ENCODE measurements at regions not wholly inside any gene's neighbourhood (a gene's known extent, or its start where the extent isn't known, plus 50 kb on each side); places are given as distances from the start of the nearest gene placed in this dataset.
"Not testable (repeated sequence)": the region's sequence is repeated elsewhere in the genome, so short reads cannot be mapped to it uniquely, and the experiment has no call there.

DNA sequence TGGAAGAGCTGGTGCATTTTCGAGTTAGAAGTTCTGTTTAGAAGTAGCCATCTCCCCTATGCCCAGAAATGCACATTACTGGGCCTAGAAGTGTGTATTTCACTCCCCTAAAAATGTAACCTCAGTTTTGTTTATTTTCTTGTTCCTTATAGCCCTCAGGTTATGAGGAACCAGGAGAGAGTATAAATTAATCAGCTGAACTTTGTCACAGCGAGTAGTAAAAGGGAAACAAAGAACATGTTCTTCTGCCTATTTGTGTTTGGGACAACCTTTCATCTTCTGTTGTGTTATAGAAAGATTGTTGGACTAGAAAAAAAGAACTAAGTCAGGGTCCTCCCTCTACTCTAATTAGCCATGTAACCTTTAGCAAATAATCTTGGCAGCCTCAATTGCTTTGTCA is 160.5 kb upstream of the PDE4B start:
- ATAC-seq (no peak), DNase-seq (no peak)
- no peaks in the 10 kb centered on the region for H3K27me3 ChIP-seq
- H3K27ac ChIP-seq: no peak overlapping the region
- H3K36me3 ChIP-seq: no peaks in the 10 kb centered on the region
- no peaks in the 10 kb centered on the region for H3K4me1 ChIP-seq
- H3K9me3 ChIP-seq: no peaks in the 10 kb centered on the region
- WGBS, 4 donors: 89 to 95% (median 91%) methylated on average over 2 of the region's 2 CpGs
- TF ChIP-seq, protein P1, sequence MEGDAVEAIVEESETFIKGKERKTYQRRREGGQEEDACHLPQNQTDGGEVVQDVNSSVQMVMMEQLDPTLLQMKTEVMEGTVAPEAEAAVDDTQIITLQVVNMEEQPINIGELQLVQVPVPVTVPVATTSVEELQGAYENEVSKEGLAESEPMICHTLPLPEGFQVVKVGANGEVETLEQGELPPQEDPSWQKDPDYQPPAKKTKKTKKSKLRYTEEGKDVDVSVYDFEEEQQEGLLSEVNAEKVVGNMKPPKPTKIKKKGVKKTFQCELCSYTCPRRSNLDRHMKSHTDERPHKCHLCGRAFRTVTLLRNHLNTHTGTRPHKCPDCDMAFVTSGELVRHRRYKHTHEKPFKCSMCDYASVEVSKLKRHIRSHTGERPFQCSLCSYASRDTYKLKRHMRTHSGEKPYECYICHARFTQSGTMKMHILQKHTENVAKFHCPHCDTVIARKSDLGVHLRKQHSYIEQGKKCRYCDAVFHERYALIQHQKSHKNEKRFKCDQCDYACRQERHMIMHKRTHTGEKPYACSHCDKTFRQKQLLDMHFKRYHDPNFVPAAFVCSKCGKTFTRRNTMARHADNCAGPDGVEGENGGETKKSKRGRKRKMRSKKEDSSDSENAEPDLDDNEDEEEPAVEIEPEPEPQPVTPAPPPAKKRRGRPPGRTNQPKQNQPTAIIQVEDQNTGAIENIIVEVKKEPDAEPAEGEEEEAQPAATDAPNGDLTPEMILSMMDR (IDR thresholded peaks at IDR 0.05): no peak
- TF ChIP-seq POLR2A (IDR thresholded peaks at IDR 0.05): no peak
- H3K4me3 ChIP-seq: no peak overlapping the region
- intact Hi-C loops (cut with DNase I): no loop called here

DNA sequence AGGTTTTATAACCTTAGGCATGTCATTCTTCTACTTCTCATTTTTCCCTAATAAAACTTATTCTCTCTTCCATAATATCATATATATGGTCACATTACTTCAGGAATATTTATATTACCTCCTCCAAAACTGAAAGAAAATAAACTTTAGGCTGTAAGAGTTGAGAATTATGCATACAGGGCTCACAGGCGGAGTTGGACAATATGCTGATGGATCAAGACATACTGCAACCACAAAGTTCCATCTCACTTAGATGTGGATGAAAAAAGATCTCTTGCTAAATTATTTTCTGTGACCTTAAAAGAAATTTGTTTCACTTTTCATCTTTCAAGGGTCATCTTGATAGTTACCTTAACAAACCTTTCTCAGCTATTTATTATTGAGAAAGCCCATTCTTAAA is 152.6 kb upstream of the PDE4B start:
- WGBS, 4 donors: 95 to 100% (median 97%) methylated on average over 1 of the region's 1 CpG
- H3K9me3 ChIP-seq: peaks cover 0 to 6% (median 0%) of the 10 kb centered on the region in 12 donors
- no peak overlapping the region for H3K27ac ChIP-seq
- no peak overlapping the region for H3K4me3 ChIP-seq
- ATAC-seq (no peak), DNase-seq (no peak)
- no peaks in the 10 kb centered on the region for H3K4me1 ChIP-seq
- H3K27me3 ChIP-seq: no peaks in the 10 kb centered on the region
- no peak for TF ChIP-seq POLR2A (IDR thresholded peaks at IDR 0.05)
- TF ChIP-seq, protein P1 (IDR thresholded peaks at IDR 0.05): no peak
- H3K36me3 ChIP-seq: no peaks in the 10 kb centered on the region
- intact Hi-C loops (cut with DNase I): no loop called here

DNA sequence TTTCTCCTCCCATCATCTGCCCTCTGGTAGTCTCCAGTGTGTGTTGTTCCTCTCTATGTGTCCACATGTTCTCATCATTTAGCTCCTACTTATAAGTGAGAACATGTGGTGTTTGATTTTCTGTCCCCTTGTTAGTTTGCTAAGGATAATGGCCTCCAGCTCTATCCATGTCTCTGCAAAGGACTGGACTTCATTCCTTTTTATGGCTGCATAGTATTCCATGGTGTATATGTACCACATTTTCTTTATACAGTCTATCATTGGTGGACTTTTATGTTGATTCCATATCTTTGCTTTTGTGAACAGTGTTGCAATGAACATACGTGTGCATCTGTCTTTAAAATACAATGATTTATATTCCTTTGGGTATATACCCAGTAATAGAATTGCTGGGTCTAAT is 143.5 kb upstream of the PDE4B start:
- ATAC-seq; intact Hi-C loops (cut with DNase I); H3K36me3 ChIP-seq; H3K4me3 ChIP-seq; H3K27ac ChIP-seq; H3K27me3 ChIP-seq; DNase-seq; H3K4me1 ChIP-seq: not testable (repeated sequence)
- peaks cover 0 to 12% (median 2%) of the 10 kb centered on the region in 12 donors for H3K9me3 ChIP-seq
- WGBS, 4 donors: 88 to 95% (median 91%) methylated on average over 1 of the region's 1 CpG

DNA sequence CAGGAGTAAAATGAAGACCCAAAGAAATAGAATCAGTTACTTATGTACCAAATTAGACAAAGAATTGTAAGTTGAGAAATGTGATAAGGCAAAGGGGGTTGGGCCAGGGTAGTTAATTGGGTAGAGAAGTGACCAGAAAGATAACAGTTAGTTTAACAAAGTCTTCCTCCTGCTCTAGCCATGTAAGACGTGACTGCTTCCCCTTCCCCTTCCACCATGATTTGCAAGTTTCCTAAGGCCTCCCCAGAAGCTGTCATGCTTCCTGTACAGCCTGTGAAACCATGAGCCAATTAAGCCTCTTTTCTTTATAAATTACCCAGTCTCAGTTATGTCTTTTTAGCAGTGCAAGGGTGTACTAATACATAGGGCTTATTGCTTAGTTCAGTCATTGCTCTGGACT is 142.0 kb upstream of the PDE4B start:
- Histone ChIP-seq H3K4me1 (no peaks in the 10 kb centered on the region), H3K36me3 (no peaks in the 10 kb centered on the region), H3K4me3 (no peak overlapping the region), H3K9me3 (peaks cover 0 to 12% (median 2%) of the 10 kb centered on the region in 12 donors), H3K27me3 (no peaks in the 10 kb centered on the region), H3K27ac (no peak overlapping the region)
- no peak for ATAC-seq
- TF ChIP-seq POLR2A (IDR thresholded peaks at IDR 0.05): no peak
- TF ChIP-seq, protein P1 (IDR thresholded peaks at IDR 0.05): no peak
- WGBS, 4 donors: 50 to 75% (median 62%) methylated on average over 1 of the region's 1 CpG
- no peak for DNase-seq
- intact Hi-C loops (cut with DNase I): no loop called here

DNA sequence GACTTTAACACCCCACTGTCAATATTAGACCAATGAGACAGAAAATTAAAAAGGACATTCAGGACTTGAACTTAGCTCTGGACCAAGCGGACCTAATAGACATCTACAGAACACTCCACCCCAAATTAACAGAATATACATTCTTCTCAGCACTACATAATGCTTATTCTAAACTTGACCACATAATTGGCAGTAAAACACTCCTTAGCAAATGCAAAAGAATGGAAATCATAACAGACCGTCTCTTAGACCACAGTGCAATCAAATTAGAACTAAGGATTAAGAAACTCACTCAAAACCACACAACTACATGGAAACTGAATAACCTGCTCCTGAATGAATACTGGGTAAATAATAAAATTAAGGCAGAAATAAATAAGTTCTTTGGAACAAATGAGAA is 138.2 kb upstream of the PDE4B start:
- WGBS, 4 donors: 78 to 88% (median 83%) methylated on average over 2 of the region's 2 CpGs
- H3K27me3 ChIP-seq; H3K27ac ChIP-seq; ATAC-seq; intact Hi-C loops (cut with DNase I); H3K4me3 ChIP-seq; DNase-seq; H3K4me1 ChIP-seq; H3K36me3 ChIP-seq: not testable (repeated sequence)
- peaks cover 0 to 12% (median 0%) of the 10 kb centered on the region in 12 donors for H3K9me3 ChIP-seq

DNA sequence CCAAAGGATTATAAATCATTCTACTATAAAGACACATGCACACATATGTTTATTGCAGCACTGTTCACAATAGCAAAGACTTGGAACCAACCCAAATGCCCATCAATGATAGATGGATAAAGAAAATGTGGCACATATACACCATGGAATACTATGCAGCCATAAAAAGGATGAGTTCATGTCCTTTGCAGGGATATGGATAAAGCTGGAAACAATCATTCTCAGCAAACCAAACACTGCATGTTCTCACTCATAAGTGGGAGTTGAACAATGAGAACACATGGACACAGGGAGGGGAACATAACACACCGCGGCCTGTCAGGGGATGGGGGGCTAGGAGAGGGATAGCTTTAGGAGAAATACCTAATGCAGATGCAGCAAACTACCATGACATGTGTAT is 135.1 kb upstream of the PDE4B start:
- 89 to 98% (median 97%) methylated on average over 2 of the region's 2 CpGs for WGBS, 4 donors
- H3K36me3 ChIP-seq; H3K4me1 ChIP-seq; H3K27ac ChIP-seq; H3K4me3 ChIP-seq; intact Hi-C loops (cut with DNase I); ATAC-seq; DNase-seq; H3K27me3 ChIP-seq: not testable (repeated sequence)
- peaks cover 0 to 12% (median 0%) of the 10 kb centered on the region in 12 donors for H3K9me3 ChIP-seq

All from heart left ventricle (tissue), 16 donors.